C4-2B (cell line): ENCODE measurements at regions not wholly inside any gene's neighbourhood (a gene's known extent, or its start where the extent isn't known, plus 50 kb on each side); places are given as distances from the start of the nearest gene placed in this dataset.

Experiments
- CTCF ChIP-seq: fragments of 450-650 bp; conservative IDR thresholded peaks from 2 replicates; pipeline ENCODE4 v1.5.1; 2017; ENCODE audit warnings: mild to moderate bottlenecking
- ZFX ChIP-seq: fragments of 450-650 bp; IDR thresholded peaks from 2 replicates; pipeline ENCODE4 v1.6.1; 2017

- TF ChIP-seq CTCF = no peak
- TF ChIP-seq ZFX = no peak
These were observed 221.2 kb upstream of the TMPO start for GRCh38 chr12:98294051-98294805.
